ENCODE measurements at regions not wholly inside any gene's neighbourhood (a gene's known extent, or its start where the extent isn't known, plus 50 kb on each side); places are given as distances from the start of the nearest gene placed in this dataset.

GRCh38 chr1:192104128-192104527 lies 54.1 kb upstream of the RGS18 start:
- Mint-ChIP-seq H3K4me1 (no peaks in the 10 kb centered on the region), H3K4me3 (no peak overlapping the region), H3K9me3 (no peaks in the 10 kb centered on the region), H3K27ac (no peak overlapping the region), H3K27me3 (no peaks in the 10 kb centered on the region), H3K36me3 (ENCODE audit: low read depth) (no peaks in the 10 kb centered on the region)
- TF ChIP-seq CTCF (IDR thresholded peaks at IDR 0.05), result no peak
- ChIA-PET CTCF (no interaction called here), POLR2A (no interaction called here)
- no peak for ATAC-seq (ENCODE audit: low read depth)
- intact Hi-C loops (cut with micrococcal nuclease), result no loop called here
- DNase-seq, result no peak

GRCh38 chr1:192104852-192105251 lies 53.4 kb upstream of the RGS18 start:
- ATAC-seq (ENCODE audit: low read depth), result no peak
- no peaks in the 10 kb centered on the region for H3K36me3 Mint-ChIP-seq (ENCODE audit: low read depth)
- H3K4me1 Mint-ChIP-seq, result no peaks in the 10 kb centered on the region
- no peak for TF ChIP-seq CTCF (IDR thresholded peaks at IDR 0.05)
- no peaks in the 10 kb centered on the region for H3K27me3 Mint-ChIP-seq
- no peak for DNase-seq
- ChIA-PET POLR2A (no interaction called here), CTCF (no interaction called here)
- intact Hi-C loops (cut with micrococcal nuclease), result no loop called here
- H3K27ac Mint-ChIP-seq, result no peak overlapping the region
- no peaks in the 10 kb centered on the region for H3K9me3 Mint-ChIP-seq
- no peak overlapping the region for H3K4me3 Mint-ChIP-seq

- POLR2A ChIA-PET, result no interaction called here
- CTCF ChIA-PET, result no interaction called here
- H3K4me3 Mint-ChIP-seq, result no peak overlapping the region
- no peak for DNase-seq
- H3K9me3 Mint-ChIP-seq, result no peaks in the 10 kb centered on the region
- TF ChIP-seq CTCF (IDR thresholded peaks at IDR 0.05), result no peak
- no peak for ATAC-seq (ENCODE audit: low read depth)
- H3K4me1 Mint-ChIP-seq, result no peaks in the 10 kb centered on the region
- no peaks in the 10 kb centered on the region for H3K36me3 Mint-ChIP-seq (ENCODE audit: low read depth)
- intact Hi-C loops (cut with micrococcal nuclease), result no loop called here
- H3K27ac Mint-ChIP-seq, result no peak overlapping the region
- no peaks in the 10 kb centered on the region for H3K27me3 Mint-ChIP-seq
These were observed 50.1 kb upstream of the RGS18 start for GRCh38 chr1:192108161-192108560.
